RWPE1 (cell line): ENCODE measurements at regions not wholly inside any gene's neighbourhood (a gene's known extent, or its start where the extent isn't known, plus 50 kb on each side); places are given as distances from the start of the nearest gene placed in this dataset.

Source experiments
- CTCF ChIA-PET: fragments of 350-600 bp; sonication (Branson Sonifier 250); formaldehyde crosslinking; extraction: SDS; loops from one replicate; lab custom pipeline; 2021; lab: Yijun Ruan, JAX
- POLR2A ChIA-PET: fragments of 400-600 bp; formaldehyde crosslinking; extraction: SDS; loops from one replicate; lab custom pipeline; 2020; ENCODE audit warnings: antibody characterized with exemption; ENCODE audit not compliant: low non-redundant PET; lab: Yijun Ruan, JAX
- DNase-seq: peaks from one replicate; pipeline ENCODE4 v3.0.0; 2012; ENCODE audit warnings: low spot score
- H3K27ac ChIP-seq: fragments of 450-650 bp; 2 replicates; pipeline ENCODE4 v1.5.1; 2017
- TF ChIP-seq, protein P1 (sequence below): fragments of 450-650 bp; conservative IDR thresholded peaks from 2 replicates; pipeline ENCODE4 v1.5.1; 2017; ENCODE audit warnings: low read depth, mild to moderate bottlenecking

DNA sequence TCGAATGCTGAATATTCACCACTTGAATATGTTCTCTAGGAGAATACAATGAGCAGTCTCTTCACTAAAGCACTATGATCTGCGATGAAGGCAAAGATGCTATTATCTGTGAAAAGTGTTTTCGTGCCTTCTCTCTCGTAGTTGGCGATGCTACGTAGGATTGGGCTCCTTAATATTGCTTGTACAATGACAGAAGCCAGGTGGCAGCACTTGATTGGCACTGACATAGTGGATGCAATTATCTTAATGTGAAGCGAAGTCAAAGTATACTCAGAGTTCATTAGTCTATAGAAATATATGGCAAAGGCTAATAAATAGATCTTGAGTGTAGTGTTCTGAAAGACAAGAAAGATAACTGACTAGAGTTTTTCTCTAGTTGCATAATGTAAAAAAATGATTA is 1135.7 kb upstream of the AGA start:
- H3K27ac ChIP-seq: no peak overlapping the region
- POLR2A ChIA-PET: no interaction called here
- CTCF ChIA-PET: no interaction called here
- TF ChIP-seq, protein P1, sequence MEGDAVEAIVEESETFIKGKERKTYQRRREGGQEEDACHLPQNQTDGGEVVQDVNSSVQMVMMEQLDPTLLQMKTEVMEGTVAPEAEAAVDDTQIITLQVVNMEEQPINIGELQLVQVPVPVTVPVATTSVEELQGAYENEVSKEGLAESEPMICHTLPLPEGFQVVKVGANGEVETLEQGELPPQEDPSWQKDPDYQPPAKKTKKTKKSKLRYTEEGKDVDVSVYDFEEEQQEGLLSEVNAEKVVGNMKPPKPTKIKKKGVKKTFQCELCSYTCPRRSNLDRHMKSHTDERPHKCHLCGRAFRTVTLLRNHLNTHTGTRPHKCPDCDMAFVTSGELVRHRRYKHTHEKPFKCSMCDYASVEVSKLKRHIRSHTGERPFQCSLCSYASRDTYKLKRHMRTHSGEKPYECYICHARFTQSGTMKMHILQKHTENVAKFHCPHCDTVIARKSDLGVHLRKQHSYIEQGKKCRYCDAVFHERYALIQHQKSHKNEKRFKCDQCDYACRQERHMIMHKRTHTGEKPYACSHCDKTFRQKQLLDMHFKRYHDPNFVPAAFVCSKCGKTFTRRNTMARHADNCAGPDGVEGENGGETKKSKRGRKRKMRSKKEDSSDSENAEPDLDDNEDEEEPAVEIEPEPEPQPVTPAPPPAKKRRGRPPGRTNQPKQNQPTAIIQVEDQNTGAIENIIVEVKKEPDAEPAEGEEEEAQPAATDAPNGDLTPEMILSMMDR: no peak
- DNase-seq: no peak

DNA sequence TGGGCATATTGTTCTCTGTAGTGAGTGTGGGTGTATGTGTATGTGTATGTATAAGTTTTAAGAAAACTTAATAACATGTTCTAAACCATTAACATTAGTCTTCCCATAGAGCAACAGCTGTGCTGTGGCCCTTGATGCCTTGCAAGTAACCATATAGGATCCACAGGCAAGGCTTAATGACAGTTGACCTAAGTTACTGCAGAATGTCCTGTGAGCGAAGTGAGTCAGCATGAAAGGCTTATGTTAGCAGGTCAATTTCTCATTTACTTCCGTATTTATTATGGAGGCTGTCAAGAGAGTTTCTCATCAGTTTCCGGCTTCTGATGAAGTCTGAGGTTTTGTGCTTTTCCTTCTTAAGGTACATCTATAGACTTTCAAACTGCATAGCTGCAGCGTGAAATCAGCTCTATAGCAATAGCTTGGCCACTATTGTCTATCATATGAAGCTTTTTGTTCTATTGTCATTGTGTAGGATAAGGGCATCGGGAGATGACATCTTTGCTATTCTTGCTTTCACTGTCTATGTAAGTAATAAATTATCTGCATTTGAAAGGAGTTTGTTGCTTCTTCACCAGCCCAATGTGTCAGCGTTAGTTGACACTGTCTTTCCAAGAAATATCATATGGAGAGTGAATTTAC is 1153.4 kb upstream of the AGA start:
- TF ChIP-seq, protein P1: no peak
- CTCF ChIA-PET: no interaction called here

DNA sequence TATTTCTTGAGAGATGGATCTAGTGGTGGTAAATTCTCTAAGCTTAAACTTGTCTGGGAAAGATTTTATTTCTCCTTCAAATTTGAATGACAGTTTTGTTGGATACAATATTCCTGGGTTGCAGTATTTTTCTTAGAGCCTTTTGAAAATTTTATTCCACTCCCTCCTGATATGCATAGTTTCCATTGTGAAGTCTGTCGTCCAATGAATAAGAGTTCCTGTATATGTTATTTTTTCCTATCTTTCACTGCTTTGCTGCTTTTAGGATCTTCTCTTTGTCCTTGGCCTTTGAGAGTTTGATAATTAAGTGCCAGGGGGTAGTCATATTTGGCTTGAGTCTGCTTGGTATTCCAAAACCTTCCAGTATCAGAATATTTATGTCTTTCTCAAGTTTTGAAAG is 1156.4 kb upstream of the AGA start:
- ChIA-PET POLR2A (no interaction called here), CTCF (no interaction called here)
- TF ChIP-seq, protein P1: no peak
- no peak for DNase-seq
- no peak overlapping the region for H3K27ac ChIP-seq

More for the DNA sequence above, 1153.4 kb upstream of the AGA start:
- POLR2A ChIA-PET: no interaction called here
- DNase-seq: no peak
- no peak overlapping the region for H3K27ac ChIP-seq

DNA sequence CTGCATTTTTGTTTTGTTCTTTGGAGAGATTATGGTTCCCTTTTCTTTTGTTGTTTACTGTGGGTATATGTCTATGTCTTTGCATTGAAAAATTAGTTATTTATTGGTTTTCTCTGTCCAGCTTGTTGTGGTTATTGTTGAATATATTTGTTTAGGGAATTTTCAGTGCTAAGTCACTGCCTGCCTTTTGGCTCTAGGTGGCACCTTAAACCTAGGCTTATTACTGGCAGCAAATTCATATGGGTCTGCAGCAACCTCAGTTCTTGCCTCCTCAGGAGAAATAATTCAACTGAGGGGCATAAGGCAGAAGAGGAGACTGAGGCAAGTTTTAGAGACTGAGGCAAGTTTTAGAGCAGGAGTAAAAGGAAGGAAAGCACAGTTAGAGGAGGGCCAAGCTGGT is 1157.3 kb upstream of the AGA start:
- POLR2A ChIA-PET: no interaction called here
- H3K27ac ChIP-seq: no peak overlapping the region
- DNase-seq: no peak
- TF ChIP-seq, protein P1: peak; percentile 24
- CTCF ChIA-PET: interaction anchor here (0.6 kb wide), 1 partner anchor 900 kb away, joined by 5 read pairs; no protein-coding TSS in a partner anchor

DNA sequence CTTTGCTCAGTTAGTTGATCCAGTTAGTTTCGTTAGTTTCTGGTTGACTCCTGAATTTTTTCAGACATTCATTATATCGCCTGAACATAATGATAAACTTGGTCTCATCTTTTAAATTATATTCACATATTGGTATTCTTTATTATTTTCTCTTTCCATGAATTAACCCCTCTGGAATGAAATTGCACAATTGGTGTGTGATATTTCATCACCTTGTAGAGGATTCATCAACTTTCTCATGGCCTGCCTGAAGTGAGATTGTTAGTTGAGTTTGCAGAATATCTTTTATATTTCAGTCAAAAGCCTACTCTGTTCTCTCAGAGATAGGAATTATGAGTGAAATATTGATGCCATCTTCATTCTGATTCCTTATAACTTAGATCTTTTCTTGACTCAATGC is 1160.6 kb upstream of the AGA start:
- POLR2A ChIA-PET: no interaction called here
- TF ChIP-seq, protein P1: no peak
- CTCF ChIA-PET: no interaction called here
- DNase-seq: no peak
- H3K27ac ChIP-seq: no peak overlapping the region

DNA sequence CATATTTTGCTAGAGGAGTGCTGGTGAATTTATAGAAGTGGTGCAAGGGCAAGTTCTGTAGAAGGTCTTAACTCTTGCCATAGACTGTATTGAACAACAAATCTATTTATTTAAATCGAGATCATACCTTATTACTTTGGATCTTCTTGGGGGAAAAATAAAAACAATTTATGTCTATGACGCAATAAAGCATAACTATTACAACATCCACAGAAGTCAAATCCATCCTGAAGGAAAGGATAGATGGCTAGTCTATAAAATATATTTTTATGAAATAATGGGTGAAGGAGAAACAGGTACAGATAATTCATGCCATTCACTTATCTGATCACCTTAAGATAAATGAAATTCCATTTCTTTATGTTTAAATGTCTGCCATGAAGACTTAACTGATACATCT is 1168.8 kb upstream of the AGA start:
- no peak overlapping the region for H3K27ac ChIP-seq
- ChIA-PET CTCF (no interaction called here), POLR2A (no interaction called here)
- DNase-seq: no peak
- TF ChIP-seq, protein P1: no peak

DNA sequence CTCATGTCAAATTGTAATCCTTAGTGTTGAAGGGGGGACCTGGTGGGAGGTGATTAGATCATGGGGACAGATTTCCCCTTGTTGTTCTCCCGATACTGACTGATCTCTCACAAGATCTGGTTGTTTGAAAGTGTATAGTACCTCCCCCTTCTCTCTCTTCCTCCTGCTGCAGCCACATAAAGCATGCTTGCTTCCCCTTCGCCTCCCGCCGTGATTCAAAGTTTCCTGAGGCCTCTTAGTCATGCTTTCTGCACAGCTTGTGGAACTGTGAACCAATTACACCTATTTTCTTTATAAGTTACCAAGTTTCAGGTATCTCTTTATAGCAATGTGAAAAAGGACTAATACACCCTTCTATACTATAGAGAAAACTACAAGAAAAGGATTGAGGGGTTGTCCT is 1170.5 kb upstream of the AGA start:
- H3K27ac ChIP-seq: no peak overlapping the region
- CTCF ChIA-PET: no interaction called here
- TF ChIP-seq, protein P1: no peak
- DNase-seq: no peak
- POLR2A ChIA-PET: no interaction called here
